BLaER1 (cell line): ENCODE measurements at regions not wholly inside any gene's neighbourhood (a gene's known extent, or its start where the extent isn't known, plus 50 kb on each side); places are given as distances from the start of the nearest gene placed in this dataset.

Experiments used
- H3K27ac ChIP-seq: shearing (Covaris generic); formaldehyde crosslinking; 2 replicates; pipeline ENCODE4 v1.8.1; 2022
- H3K27me3 ChIP-seq: shearing (Covaris generic); formaldehyde crosslinking; 2 replicates; pipeline ENCODE4 v1.8.1; 2022
- H3K36me3 ChIP-seq: shearing (Covaris generic); formaldehyde crosslinking; 2 replicates; pipeline ENCODE4 v1.8.1; 2022
- H3K4me1 ChIP-seq: shearing (Covaris generic); formaldehyde crosslinking; 2 replicates; pipeline ENCODE4 v1.8.1; 2022
- H3K4me2 ChIP-seq: shearing (Covaris generic); formaldehyde crosslinking; 2 replicates; pipeline ENCODE4 v1.8.1; 2022
- H3K4me3 ChIP-seq: shearing (Covaris generic); formaldehyde crosslinking; 2 replicates; pipeline ENCODE4 v1.8.1; 2022
- H3K9ac ChIP-seq: shearing (Covaris generic); formaldehyde crosslinking; 2 replicates; pipeline ENCODE4 v1.8.1; 2022
- H3K9me3 ChIP-seq: shearing (Covaris generic); formaldehyde crosslinking; 2 replicates; pipeline ENCODE4 v1.8.1; 2022
- H4K20me1 ChIP-seq: shearing (Covaris generic); formaldehyde crosslinking; 2 replicates; pipeline ENCODE4 v1.8.1; 2022
- Cebpa-rat ChIP-seq: shearing (Covaris generic); IDR thresholded peaks from 2 replicates; pipeline ENCODE4 v1.8.1; 2022

- H4K20me1 ChIP-seq, result no peaks in the 10 kb centered on the region
- H3K9me3 ChIP-seq, result no peaks in the 10 kb centered on the region
- no peak overlapping the region for H3K4me3 ChIP-seq
- no peak overlapping the region for H3K27ac ChIP-seq
- no peak for TF ChIP-seq Cebpa-rat
- H3K36me3 ChIP-seq, result no peaks in the 10 kb centered on the region
- no peak overlapping the region for H3K4me2 ChIP-seq
- H3K4me1 ChIP-seq, result no peaks in the 10 kb centered on the region
- no peaks in the 10 kb centered on the region for H3K27me3 ChIP-seq
- H3K9ac ChIP-seq, result no peak overlapping the region
These were observed 526.5 kb downstream of the GALR1 start for GRCh38 chr18:77776104-77776503.

GRCh38 chr18:77777163-77777562, 527.5 kb downstream of the GALR1 start:
- Histone ChIP-seq H3K4me2 (no peak overlapping the region), H4K20me1 (no peaks in the 10 kb centered on the region), H3K9ac (no peak overlapping the region), H3K36me3 (no peaks in the 10 kb centered on the region), H3K9me3 (no peaks in the 10 kb centered on the region), H3K27ac (no peak overlapping the region), H3K4me1 (no peaks in the 10 kb centered on the region), H3K27me3 (no peaks in the 10 kb centered on the region), H3K4me3 (no peak overlapping the region)
- TF ChIP-seq Cebpa-rat, result no peak

- H3K27me3 ChIP-seq, result no peaks in the 10 kb centered on the region
- no peak for TF ChIP-seq Cebpa-rat
- no peak overlapping the region for H3K4me2 ChIP-seq
These were observed 535.2 kb downstream of the GALR1 start for GRCh38 chr18:77784759-77785379.

GRCh38 chr18:77785415-77785975, 535.8 kb downstream of the GALR1 start:
- no peak for TF ChIP-seq Cebpa-rat
- Histone ChIP-seq H3K36me3 (no peaks in the 10 kb centered on the region), H3K9ac (no peak overlapping the region), H3K27ac (no peak overlapping the region), H3K4me3 (no peak overlapping the region), H3K27me3 (no peaks in the 10 kb centered on the region), H4K20me1 (no peaks in the 10 kb centered on the region), H3K4me1 (no peaks in the 10 kb centered on the region), H3K9me3 (no peaks in the 10 kb centered on the region), H3K4me2 (no peak overlapping the region)

More at GRCh38 chr18:77784759-77785379, 535.2 kb downstream of the GALR1 start:
- Histone ChIP-seq H4K20me1 (no peaks in the 10 kb centered on the region), H3K9ac (no peak overlapping the region), H3K4me1 (no peaks in the 10 kb centered on the region), H3K9me3 (no peaks in the 10 kb centered on the region), H3K27ac (no peak overlapping the region), H3K4me3 (no peak overlapping the region), H3K36me3 (no peaks in the 10 kb centered on the region)

GRCh38 chr18:77803024-77803423, 553.4 kb downstream of the GALR1 start:
- no peaks in the 10 kb centered on the region for H3K36me3 ChIP-seq
- TF ChIP-seq Cebpa-rat, result no peak
- no peak overlapping the region for H3K27ac ChIP-seq
- no peak overlapping the region for H3K4me3 ChIP-seq
- H3K4me2 ChIP-seq, result no peak overlapping the region
- H3K4me1 ChIP-seq, result no peaks in the 10 kb centered on the region
- no peaks in the 10 kb centered on the region for H3K27me3 ChIP-seq
- H3K9ac ChIP-seq, result no peak overlapping the region
- no peaks in the 10 kb centered on the region for H4K20me1 ChIP-seq
- H3K9me3 ChIP-seq, result peaks cover 12% of the 10 kb centered on the region

- Histone ChIP-seq H3K27ac (no peak overlapping the region), H3K9ac (no peak overlapping the region), H3K4me2 (no peak overlapping the region), H4K20me1 (no peaks in the 10 kb centered on the region), H3K9me3 (0 out of 2 replicates have a peak, but pooled peaks cover 7% of the 10 kb centered on the region), H3K36me3 (no peaks in the 10 kb centered on the region), H3K27me3 (no peaks in the 10 kb centered on the region), H3K4me3 (no peak overlapping the region), H3K4me1 (no peaks in the 10 kb centered on the region)
- TF ChIP-seq Cebpa-rat, result no peak
These were observed 554.7 kb downstream of the GALR1 start for GRCh38 chr18:77804382-77804781.

- H3K4me3 ChIP-seq, result no peak overlapping the region
- H3K27me3 ChIP-seq, result no peaks in the 10 kb centered on the region
- H3K9ac ChIP-seq, result no peak overlapping the region
- H3K9me3 ChIP-seq, result peaks cover 6% of the 10 kb centered on the region; the same call in 1 of the 2 replicates
- H4K20me1 ChIP-seq, result no peaks in the 10 kb centered on the region
- no peak overlapping the region for H3K4me2 ChIP-seq
- H3K36me3 ChIP-seq, result no peaks in the 10 kb centered on the region
- peaks cover 17% of the 10 kb centered on the region for H3K4me1 ChIP-seq
- no peak overlapping the region for H3K27ac ChIP-seq
- no peak for TF ChIP-seq Cebpa-rat
These were observed 558.0 kb downstream of the GALR1 start for GRCh38 chr18:77807650-77808049.

- no peak overlapping the region for H3K9ac ChIP-seq
- peaks cover 6% of the 10 kb centered on the region; the same call in 1 of the 2 replicates for H3K9me3 ChIP-seq
- no peaks in the 10 kb centered on the region for H3K27me3 ChIP-seq
- no peak overlapping the region for H3K4me3 ChIP-seq
- H3K4me2 ChIP-seq, result peak overlapping the region; percentile 62
- no peak overlapping the region for H3K27ac ChIP-seq
- no peaks in the 10 kb centered on the region for H4K20me1 ChIP-seq
- no peak for TF ChIP-seq Cebpa-rat
- H3K36me3 ChIP-seq, result no peaks in the 10 kb centered on the region
- H3K4me1 ChIP-seq, result peaks cover 32% of the 10 kb centered on the region
These were observed 561.9 kb downstream of the GALR1 start for GRCh38 chr18:77811503-77811902.

GRCh38 chr18:77815666-77816338, 566.2 kb downstream of the GALR1 start:
- peak overlapping the region; percentile 53 for H3K4me2 ChIP-seq
- H3K27me3 ChIP-seq, result no peaks in the 10 kb centered on the region
- H3K4me3 ChIP-seq, result no peak overlapping the region
- no peak overlapping the region for H3K9ac ChIP-seq
- peaks cover 14% of the 10 kb centered on the region for H3K9me3 ChIP-seq
- H3K4me1 ChIP-seq, result peaks cover 44% of the 10 kb centered on the region
- no peaks in the 10 kb centered on the region for H4K20me1 ChIP-seq
- H3K27ac ChIP-seq, result peak overlapping the region; percentile 15; the same call in 1 of the 2 replicates
- TF ChIP-seq Cebpa-rat, result peak; percentile 59; the same call in 1 of the 2 replicates
- H3K36me3 ChIP-seq, result no peaks in the 10 kb centered on the region

- Histone ChIP-seq H3K9ac (no peak overlapping the region), H3K27me3 (no peaks in the 10 kb centered on the region), H4K20me1 (no peaks in the 10 kb centered on the region), H3K27ac (no peak overlapping the region), H3K9me3 (peaks cover 16% of the 10 kb centered on the region), H3K4me1 (peaks cover 38% of the 10 kb centered on the region), H3K4me2 (no peak overlapping the region), H3K36me3 (no peaks in the 10 kb centered on the region), H3K4me3 (no peak overlapping the region)
- TF ChIP-seq Cebpa-rat, result no peak
These were observed 568.7 kb downstream of the GALR1 start for GRCh38 chr18:77818328-77818727.
